Caco-2 (cell line): ENCODE measurements at regions not wholly inside any gene's neighbourhood (a gene's known extent, or its start where the extent isn't known, plus 50 kb on each side); places are given as distances from the start of the nearest gene placed in this dataset.

Experiments used
- BruUV-seq: library from RNA; stranded (reverse); fragments of 400-500 nt; replicated peaks from 2 replicates; lab custom pipeline; 2021; lab: Mats Ljungman, UMichigan
- CTCF ChIA-PET: fragments of 300-600 bp; sonication (Branson Sonifier 250); formaldehyde crosslinking; loops from one replicate; lab custom pipeline; 2022; ENCODE audit warnings: antibody characterized with exemption; lab: Charles Lee
- POLR2A ChIA-PET: fragments of 300-600 bp; sonication (Branson Sonifier 250); formaldehyde crosslinking; loops from one replicate; lab custom pipeline; 2022; ENCODE audit warnings: antibody characterized with exemption; lab: Charles Lee
- DNase-seq, 2 experiments: peaks; one replicate each; pipeline versions ENCODE4 v3.0.0 to v3.0.0-alpha.2; 2020 to 2022
- H3K27me3 ChIP-seq: replicated peaks from 2 replicates; pipeline ENCODE4 v1.6.0; 2011; ENCODE audit warnings: low read length; ENCODE audit not compliant: control insufficient read depth, insufficient read depth
- H3K36me3 ChIP-seq: 2 replicates; pipeline ENCODE4 v1.5.1; 2011; ENCODE audit warnings: low read length; ENCODE audit not compliant: control insufficient read depth, insufficient read depth
- H3K4me1 ChIP-seq: fragments of 250-450 bp; sonication (Bioruptor Pico); 2 replicates; pipeline ENCODE4 v1.5.1; 2020; ENCODE audit warnings: mild to moderate bottlenecking
- H3K4me3 ChIP-seq: 2 replicates; pipeline ENCODE4 v1.5.1; 2011; ENCODE audit warnings: low read depth, mild to moderate bottlenecking, control low read depth, low read length
- H3K9me3 ChIP-seq: fragments of 250-450 bp; sonication (Bioruptor Pico); 2 replicates; pipeline ENCODE4 v1.5.1; 2020; ENCODE audit warnings: mild to moderate bottlenecking, moderate library complexity
- H3K27ac Mint-ChIP-seq: one replicate; pipeline ENCODE4 v1.8.0; 2022; ENCODE audit warnings: mixed read lengths; ENCODE audit not compliant: unreplicated experiment
- H3K27me3 Mint-ChIP-seq: one replicate; pipeline ENCODE4 v1.8.0; 2022; ENCODE audit warnings: mixed read lengths; ENCODE audit not compliant: insufficient read depth, unreplicated experiment
- H3K36me3 Mint-ChIP-seq: one replicate; pipeline ENCODE4 v1.8.0; 2022; ENCODE audit warnings: mild to moderate bottlenecking, mixed read lengths; ENCODE audit not compliant: insufficient read depth, unreplicated experiment
- H3K4me1 Mint-ChIP-seq: one replicate; pipeline ENCODE4 v1.8.0; 2022; ENCODE audit warnings: low read depth, mixed read lengths; ENCODE audit not compliant: unreplicated experiment
- H3K4me3 Mint-ChIP-seq: one replicate; pipeline ENCODE4 v1.8.0; 2022; ENCODE audit warnings: mild to moderate bottlenecking, moderate library complexity, mixed read lengths; ENCODE audit not compliant: unreplicated experiment
- H3K9me3 Mint-ChIP-seq: one replicate; pipeline ENCODE4 v1.8.0; 2022; ENCODE audit warnings: mixed read lengths; ENCODE audit not compliant: unreplicated experiment
- intact Hi-C: fragments of 100-400 bp; cut with micrococcal nuclease; formaldehyde crosslinking; loops from one replicate; pipeline ENCODE4 v1.10.0; 2022; ENCODE audit not compliant: unreplicated experiment
- TF ChIP-seq, protein P1 (sequence below), 2 experiments: fragments of 200-600 bp in 1 of 2; IDR thresholded peaks; 1 replicate in 1 of 2; 2 replicates in 1 of 2; pipeline versions ENCODE4 v1.5.1 to v1.8.0; 2011 to 2022; ENCODE audit warnings: antibody characterized with exemption in 1 of 2, control low read depth in 1 of 2, inconsistent platforms in 1 of 2, low read depth in 1 of 2, low read length in 1 of 2, mild to moderate bottlenecking in 1 of 2, moderate library complexity in 1 of 2; ENCODE audit not compliant: insufficient read depth in 1 of 2, severe bottlenecking in 1 of 2, unreplicated experiment in 1 of 2

DNA sequence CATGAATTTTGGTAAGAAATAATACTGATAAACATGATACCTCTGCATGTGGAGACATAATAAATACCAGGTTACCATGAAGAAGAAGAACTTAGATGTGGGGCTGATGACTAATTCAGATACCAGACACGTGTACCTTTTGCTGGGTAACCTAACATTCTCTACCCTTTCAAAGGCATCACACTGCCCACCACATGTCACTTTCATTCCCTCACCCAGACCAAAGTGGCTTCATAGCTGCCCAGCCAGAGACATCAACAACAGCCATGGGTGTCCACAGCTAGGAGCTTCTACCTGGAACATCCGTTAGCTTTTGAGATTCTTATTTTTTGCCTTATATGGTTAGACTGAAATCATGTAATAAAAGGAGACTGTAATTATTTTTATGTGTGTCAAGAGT lies 396.8 kb downstream of the MED10 start:
- Mint-ChIP-seq H3K27me3 (peaks cover 3% of the 10 kb centered on the region), H3K4me3 (no peak overlapping the region), H3K27ac (no peak overlapping the region), H3K4me1 (no peaks in the 10 kb centered on the region), H3K36me3 (no peaks in the 10 kb centered on the region), H3K9me3 (no peaks in the 10 kb centered on the region)
- TF ChIP-seq, protein P1, sequence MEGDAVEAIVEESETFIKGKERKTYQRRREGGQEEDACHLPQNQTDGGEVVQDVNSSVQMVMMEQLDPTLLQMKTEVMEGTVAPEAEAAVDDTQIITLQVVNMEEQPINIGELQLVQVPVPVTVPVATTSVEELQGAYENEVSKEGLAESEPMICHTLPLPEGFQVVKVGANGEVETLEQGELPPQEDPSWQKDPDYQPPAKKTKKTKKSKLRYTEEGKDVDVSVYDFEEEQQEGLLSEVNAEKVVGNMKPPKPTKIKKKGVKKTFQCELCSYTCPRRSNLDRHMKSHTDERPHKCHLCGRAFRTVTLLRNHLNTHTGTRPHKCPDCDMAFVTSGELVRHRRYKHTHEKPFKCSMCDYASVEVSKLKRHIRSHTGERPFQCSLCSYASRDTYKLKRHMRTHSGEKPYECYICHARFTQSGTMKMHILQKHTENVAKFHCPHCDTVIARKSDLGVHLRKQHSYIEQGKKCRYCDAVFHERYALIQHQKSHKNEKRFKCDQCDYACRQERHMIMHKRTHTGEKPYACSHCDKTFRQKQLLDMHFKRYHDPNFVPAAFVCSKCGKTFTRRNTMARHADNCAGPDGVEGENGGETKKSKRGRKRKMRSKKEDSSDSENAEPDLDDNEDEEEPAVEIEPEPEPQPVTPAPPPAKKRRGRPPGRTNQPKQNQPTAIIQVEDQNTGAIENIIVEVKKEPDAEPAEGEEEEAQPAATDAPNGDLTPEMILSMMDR (IDR thresholded peaks at IDR 0.05; ENCODE audit: insufficient read depth in 1 of 2, low read depth in 1 of 2, low read length in 1 of 2, severe bottlenecking in 1 of 2, unreplicated experiment in 1 of 2): no peak
- CTCF ChIA-PET: interaction anchor here (0.6 kb wide), 1 partner anchor 23 kb away, joined by 3 read pairs; no protein-coding TSS in a partner anchor
- BruUV-seq: no TSS peak
- DNase-seq: no peak
- no peaks in the 10 kb centered on the region for H3K9me3 ChIP-seq
- no peaks in the 10 kb centered on the region for H3K4me1 ChIP-seq
- H3K36me3 ChIP-seq: no peaks in the 10 kb centered on the region
- POLR2A ChIA-PET: no interaction called here
- H3K27me3 ChIP-seq: no peaks in the 10 kb centered on the region
- intact Hi-C loops: no loop called here
- no peak overlapping the region for H3K4me3 ChIP-seq

DNA sequence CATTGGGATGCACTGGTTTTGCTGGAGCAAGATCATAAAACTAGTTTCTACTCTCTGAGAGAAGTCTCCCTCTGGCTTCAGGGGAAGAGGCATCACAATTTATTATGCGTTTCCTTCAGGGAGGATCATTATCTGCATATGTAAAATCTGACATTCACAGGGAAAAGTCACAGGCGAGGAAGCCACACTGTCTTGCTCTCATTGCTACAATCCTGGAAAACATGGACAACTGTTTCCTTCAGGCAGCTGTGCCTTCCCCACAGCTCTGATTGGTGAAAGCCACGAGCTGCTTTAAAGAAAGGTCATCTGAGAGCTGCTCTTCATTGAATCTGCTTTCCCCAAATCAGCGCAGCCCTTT lies 397.8 kb downstream of the MED10 start:
- Histone ChIP-seq H3K36me3 (no peaks in the 10 kb centered on the region), H3K27me3 (no peaks in the 10 kb centered on the region), H3K4me3 (no peak overlapping the region), H3K4me1 (no peaks in the 10 kb centered on the region), H3K9me3 (no peaks in the 10 kb centered on the region)
- POLR2A ChIA-PET: interaction anchor here (0.6 kb wide), 1 partner anchor 45 kb away, joined by 3 read pairs; no protein-coding TSS in a partner anchor
- no peak for DNase-seq
- Mint-ChIP-seq H3K9me3 (no peaks in the 10 kb centered on the region), H3K4me1 (no peaks in the 10 kb centered on the region), H3K4me3 (no peak overlapping the region), H3K27me3 (peaks cover 3% of the 10 kb centered on the region), H3K27ac (no peak overlapping the region), H3K36me3 (no peaks in the 10 kb centered on the region)
- BruUV-seq: no TSS peak
- intact Hi-C loops: no loop called here
- CTCF ChIA-PET: no interaction called here
- TF ChIP-seq, protein P1 (IDR thresholded peaks at IDR 0.05; ENCODE audit: insufficient read depth in 1 of 2, low read depth in 1 of 2, low read length in 1 of 2, severe bottlenecking in 1 of 2, unreplicated experiment in 1 of 2): no peak

DNA sequence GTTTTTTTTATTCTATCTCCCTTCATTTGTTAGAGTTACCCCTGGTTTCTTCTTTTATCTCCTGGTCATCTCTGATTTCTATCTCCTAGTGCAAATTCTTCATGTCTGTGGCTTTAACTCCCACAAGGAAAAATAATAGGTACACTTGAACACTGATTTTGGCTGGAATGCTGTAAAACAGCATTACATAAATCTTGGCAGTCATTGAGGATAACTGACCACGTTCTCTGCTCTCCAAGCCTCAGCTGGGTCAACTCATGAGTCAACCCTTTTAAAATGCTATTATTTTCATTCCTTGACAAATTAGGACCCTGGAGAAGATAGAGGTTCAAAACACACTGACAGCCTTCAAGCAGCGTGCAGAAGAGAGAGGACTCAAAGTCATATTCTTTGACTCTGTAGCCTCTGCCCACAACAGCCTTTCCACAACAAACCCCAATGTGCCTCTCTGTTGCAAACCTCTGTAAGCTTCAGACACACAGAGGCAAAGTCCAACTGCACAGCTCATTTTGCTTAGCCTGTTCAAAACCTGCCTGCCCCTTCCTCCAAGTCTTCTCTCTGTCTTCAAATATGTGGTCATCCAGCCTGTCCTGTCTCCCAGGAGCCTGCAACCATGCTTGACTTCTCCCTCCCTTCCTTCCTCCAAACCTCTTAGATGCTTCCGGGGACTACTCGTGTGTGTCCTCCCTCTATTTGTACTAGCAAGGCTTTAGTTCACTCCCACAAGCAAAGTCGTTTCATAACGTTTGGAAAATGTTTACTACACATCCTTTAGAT lies 398.4 kb downstream of the MED10 start:
- no TSS peak for BruUV-seq
- Mint-ChIP-seq H3K36me3 (no peaks in the 10 kb centered on the region), H3K9me3 (no peaks in the 10 kb centered on the region), H3K27me3 (peaks cover 3% of the 10 kb centered on the region), H3K27ac (no peak overlapping the region), H3K4me1 (no peaks in the 10 kb centered on the region), H3K4me3 (no peak overlapping the region)
- TF ChIP-seq, protein P1 (IDR thresholded peaks at IDR 0.05; ENCODE audit: insufficient read depth in 1 of 2, low read depth in 1 of 2, low read length in 1 of 2, severe bottlenecking in 1 of 2, unreplicated experiment in 1 of 2): no peak
- no peak for DNase-seq
- H3K9me3 ChIP-seq: no peaks in the 10 kb centered on the region
- ChIA-PET POLR2A (interaction anchor here (0.6 kb wide), 1 partner anchor 45 kb away, joined by 3 read pairs; no protein-coding TSS in a partner anchor), CTCF (no interaction called here)
- no peaks in the 10 kb centered on the region for H3K36me3 ChIP-seq
- H3K4me3 ChIP-seq: no peak overlapping the region
- H3K27me3 ChIP-seq: no peaks in the 10 kb centered on the region
- no peaks in the 10 kb centered on the region for H3K4me1 ChIP-seq
- intact Hi-C loops: no loop called here
